ENCODE measurements at regions not wholly inside any gene's neighbourhood (a gene's known extent, or its start where the extent isn't known, plus 50 kb on each side); places are given as distances from the start of the nearest gene placed in this dataset.
"Not testable (repeated sequence)": the region's sequence is repeated elsewhere in the genome, so short reads cannot be mapped to it uniquely, and the experiment has no call there.

- H3K9ac ChIP-seq (ENCODE audit: low read depth, low read length): no peak overlapping the region
- ATAC-seq (ENCODE audit: insufficient read depth, low read depth): no peak
Observed at GRCh38 chr6:66499851-66500250, 792.8 kb upstream of the EYS start.

GRCh38 chr6:66496659-66497058 is 789.6 kb upstream of the EYS start:
- Histone ChIP-seq H3K27ac (ENCODE audit: low read length) (no peak overlapping the region), H3K79me2 (ENCODE audit: insufficient read depth, low read length) (no peaks in the 10 kb centered on the region), H3K4me3 (ENCODE audit: low read depth in 1 of 2, low read length in 2 of 2) (no peak overlapping the region), H3K9ac (ENCODE audit: low read depth, low read length) (no peak overlapping the region), H3K36me3 (ENCODE audit: insufficient read depth, low read length) (no peaks in the 10 kb centered on the region), H2AFZ (ENCODE audit: low read depth, low read length) (no peak overlapping the region), H3K4me1 (ENCODE audit: insufficient read depth, low read length) (no peaks in the 10 kb centered on the region), H3K9me3 (ENCODE audit: insufficient read depth, low read length, severe bottlenecking) (no peaks in the 10 kb centered on the region), H4K20me1 (ENCODE audit: insufficient read depth, low read length) (no peaks in the 10 kb centered on the region), H3K27me3 (ENCODE audit: insufficient read depth, low read length, poor library complexity) (no peaks in the 10 kb centered on the region), H3K4me2 (ENCODE audit: insufficient read depth, low read length) (no peak overlapping the region)
- TF ChIP-seq CTCF (IDR thresholded peaks at IDR 0.05; ENCODE audit: borderline replicate concordance, extremely low read depth, low read length, poor library complexity, severe bottlenecking) (no peak), EZH2 (IDR thresholded peaks at IDR 0.05; ENCODE audit: borderline replicate concordance, low read depth, low read length, severe bottlenecking) (no peak)
- ATAC-seq (ENCODE audit: insufficient read depth, low read depth) (no peak), DNase-seq (no peak)

More at GRCh38 chr6:66499851-66500250, 792.8 kb upstream of the EYS start:
- Histone ChIP-seq H2AFZ (ENCODE audit: low read depth, low read length) (no peak overlapping the region), H4K20me1 (ENCODE audit: insufficient read depth, low read length) (no peaks in the 10 kb centered on the region), H3K9me3 (ENCODE audit: insufficient read depth, low read length, severe bottlenecking) (no peaks in the 10 kb centered on the region), H3K4me3 (ENCODE audit: low read depth in 1 of 2, low read length in 2 of 2) (no peak overlapping the region), H3K4me2 (ENCODE audit: insufficient read depth, low read length) (no peak overlapping the region), H3K79me2 (ENCODE audit: insufficient read depth, low read length) (no peaks in the 10 kb centered on the region), H3K36me3 (ENCODE audit: insufficient read depth, low read length) (no peaks in the 10 kb centered on the region), H3K27me3 (ENCODE audit: insufficient read depth, low read length, poor library complexity) (no peaks in the 10 kb centered on the region), H3K27ac (ENCODE audit: low read length) (no peak overlapping the region), H3K4me1 (ENCODE audit: insufficient read depth, low read length) (no peaks in the 10 kb centered on the region)
- TF ChIP-seq CTCF (IDR thresholded peaks at IDR 0.05; ENCODE audit: borderline replicate concordance, extremely low read depth, low read length, poor library complexity, severe bottlenecking) (no peak), EZH2 (IDR thresholded peaks at IDR 0.05; ENCODE audit: borderline replicate concordance, low read depth, low read length, severe bottlenecking) (no peak)
- DNase-seq: no peak

GRCh38 chr6:66494643-66495042 is 787.6 kb upstream of the EYS start:
- H2AFZ ChIP-seq (ENCODE audit: low read depth, low read length); H3K4me3 ChIP-seq (ENCODE audit: low read depth in 1 of 2, low read length in 2 of 2); H3K4me1 ChIP-seq (ENCODE audit: insufficient read depth, low read length); H3K9ac ChIP-seq (ENCODE audit: low read depth, low read length); H3K9me3 ChIP-seq (ENCODE audit: insufficient read depth, low read length, severe bottlenecking); H3K27ac ChIP-seq (ENCODE audit: low read length); ATAC-seq (ENCODE audit: insufficient read depth, low read depth); H3K4me2 ChIP-seq (ENCODE audit: insufficient read depth, low read length); DNase-seq; H3K27me3 ChIP-seq (ENCODE audit: insufficient read depth, low read length, poor library complexity); H4K20me1 ChIP-seq (ENCODE audit: insufficient read depth, low read length); H3K79me2 ChIP-seq (ENCODE audit: insufficient read depth, low read length); H3K36me3 ChIP-seq (ENCODE audit: insufficient read depth, low read length): not testable (repeated sequence)

DNA sequence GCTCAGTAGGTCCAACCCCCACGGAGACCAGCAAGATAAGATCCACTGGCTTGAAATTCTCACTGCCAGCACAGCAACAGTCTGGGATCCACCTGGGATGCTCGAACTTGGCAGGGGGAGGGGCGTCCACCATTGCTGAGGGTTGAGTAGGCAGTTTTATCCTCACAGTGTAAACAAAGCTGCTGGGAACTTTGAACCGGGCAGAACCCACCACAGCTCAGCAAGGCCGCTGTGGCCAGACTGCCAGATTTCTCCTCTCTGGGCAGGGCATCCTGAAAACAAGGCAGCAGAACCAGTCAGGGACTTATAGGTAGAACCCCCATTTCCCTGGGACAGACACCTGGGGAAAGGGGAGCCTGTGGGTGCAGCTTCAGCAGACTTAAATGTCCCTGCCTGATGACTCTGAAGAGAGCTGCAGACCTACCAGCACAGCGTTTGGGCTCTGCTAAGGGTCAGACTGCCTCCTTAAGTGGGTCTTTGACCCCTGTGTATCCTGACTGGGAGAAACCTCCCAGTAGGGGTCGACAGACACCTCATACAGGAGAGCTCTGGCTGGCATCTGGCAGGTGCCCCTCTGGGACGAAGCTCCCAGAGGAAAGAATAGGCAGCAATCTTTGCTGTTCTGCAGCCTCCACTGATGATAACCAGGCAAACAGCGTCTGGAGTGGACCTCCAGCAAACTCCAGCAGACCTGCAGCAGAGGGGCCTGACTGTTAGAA is 782.4 kb upstream of the EYS start:
- no peaks in the 10 kb centered on the region for H3K27me3 ChIP-seq (ENCODE audit: insufficient read depth, low read length, poor library complexity)
- no peak overlapping the region for H3K4me3 ChIP-seq (ENCODE audit: low read depth in 1 of 2, low read length in 2 of 2)
- H3K4me1 ChIP-seq (ENCODE audit: insufficient read depth, low read length): no peaks in the 10 kb centered on the region
- DNase-seq (no peak), ATAC-seq (ENCODE audit: insufficient read depth, low read depth) (no peak)
- no peak overlapping the region for H2AFZ ChIP-seq (ENCODE audit: low read depth, low read length)
- no peak overlapping the region for H3K27ac ChIP-seq (ENCODE audit: low read length)
- TF ChIP-seq CTCF (IDR thresholded peaks at IDR 0.05; ENCODE audit: borderline replicate concordance, extremely low read depth, low read length, poor library complexity, severe bottlenecking) (no peak), EZH2 (IDR thresholded peaks at IDR 0.05; ENCODE audit: borderline replicate concordance, low read depth, low read length, severe bottlenecking) (no peak)
- no peaks in the 10 kb centered on the region for H3K79me2 ChIP-seq (ENCODE audit: insufficient read depth, low read length)
- no peaks in the 10 kb centered on the region for H4K20me1 ChIP-seq (ENCODE audit: insufficient read depth, low read length)
- H3K9me3 ChIP-seq (ENCODE audit: insufficient read depth, low read length, severe bottlenecking): peaks cover 6% of the 10 kb centered on the region
- no peak overlapping the region for H3K9ac ChIP-seq (ENCODE audit: low read depth, low read length)
- H3K36me3 ChIP-seq (ENCODE audit: insufficient read depth, low read length): no peaks in the 10 kb centered on the region
- no peak overlapping the region for H3K4me2 ChIP-seq (ENCODE audit: insufficient read depth, low read length)
